ENCODE measurements at regions not wholly inside any gene's neighbourhood (a gene's known extent, or its start where the extent isn't known, plus 50 kb on each side); places are given as distances from the start of the nearest gene placed in this dataset.

DNA sequence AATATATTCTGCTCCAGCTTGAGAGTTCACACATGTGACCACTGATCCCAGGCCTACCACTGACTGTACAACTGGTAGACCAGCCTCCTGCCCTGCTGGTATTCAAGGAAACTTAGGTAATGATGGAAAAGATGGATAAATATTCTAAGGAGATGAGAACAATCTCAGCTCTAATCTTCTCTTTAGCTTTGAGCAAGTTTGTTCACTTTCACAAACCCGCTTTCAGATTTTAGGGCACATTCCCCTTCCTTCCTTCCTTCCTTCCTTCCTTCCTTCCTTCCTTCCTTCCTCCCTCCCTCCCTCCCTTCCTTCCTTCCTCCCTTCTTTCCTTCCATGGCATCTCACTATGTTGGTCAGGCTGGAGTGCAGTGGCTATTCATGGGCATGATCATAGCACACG, 88.2 kb upstream of the PHACTR1 start:
- TF ChIP-seq POLR2AphosphoS5 (IDR thresholded peaks at IDR 0.05) (no peak), POLR2A (IDR thresholded peaks at IDR 0.05) (no peak)
- TF ChIP-seq, protein P1, sequence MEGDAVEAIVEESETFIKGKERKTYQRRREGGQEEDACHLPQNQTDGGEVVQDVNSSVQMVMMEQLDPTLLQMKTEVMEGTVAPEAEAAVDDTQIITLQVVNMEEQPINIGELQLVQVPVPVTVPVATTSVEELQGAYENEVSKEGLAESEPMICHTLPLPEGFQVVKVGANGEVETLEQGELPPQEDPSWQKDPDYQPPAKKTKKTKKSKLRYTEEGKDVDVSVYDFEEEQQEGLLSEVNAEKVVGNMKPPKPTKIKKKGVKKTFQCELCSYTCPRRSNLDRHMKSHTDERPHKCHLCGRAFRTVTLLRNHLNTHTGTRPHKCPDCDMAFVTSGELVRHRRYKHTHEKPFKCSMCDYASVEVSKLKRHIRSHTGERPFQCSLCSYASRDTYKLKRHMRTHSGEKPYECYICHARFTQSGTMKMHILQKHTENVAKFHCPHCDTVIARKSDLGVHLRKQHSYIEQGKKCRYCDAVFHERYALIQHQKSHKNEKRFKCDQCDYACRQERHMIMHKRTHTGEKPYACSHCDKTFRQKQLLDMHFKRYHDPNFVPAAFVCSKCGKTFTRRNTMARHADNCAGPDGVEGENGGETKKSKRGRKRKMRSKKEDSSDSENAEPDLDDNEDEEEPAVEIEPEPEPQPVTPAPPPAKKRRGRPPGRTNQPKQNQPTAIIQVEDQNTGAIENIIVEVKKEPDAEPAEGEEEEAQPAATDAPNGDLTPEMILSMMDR (IDR thresholded peaks at IDR 0.05) = no peak

Data from breast epithelium (tissue), 3 donors.